ENCODE measurements at regions not wholly inside any gene's neighbourhood (a gene's known extent, or its start where the extent isn't known, plus 50 kb on each side); places are given as distances from the start of the nearest gene placed in this dataset.
A peak's percentile ranks its signal among the peaks of the same experiment; 100 is the strongest.
"Not testable (repeated sequence)": the region's sequence is repeated elsewhere in the genome, so short reads cannot be mapped to it uniquely, and the experiment has no call there.

DNA sequence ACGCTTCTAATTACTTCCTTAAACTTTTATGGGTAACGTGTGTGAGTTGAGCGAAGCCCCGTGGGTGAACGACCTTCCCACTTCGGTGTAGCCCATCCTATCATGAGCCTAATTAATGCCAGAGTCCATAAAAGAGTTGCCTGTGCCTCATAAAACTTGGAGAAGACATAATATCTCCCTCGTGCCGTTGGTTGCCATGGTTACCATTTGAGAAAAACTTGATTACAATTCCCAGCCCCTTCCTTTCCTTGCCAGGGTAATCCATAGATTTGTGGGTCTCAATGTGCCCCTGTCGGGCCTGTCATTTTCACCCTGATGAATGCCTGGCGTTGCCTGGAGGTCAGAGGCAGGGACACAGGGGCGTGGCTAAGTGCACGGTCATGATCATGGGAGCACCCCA is 127.1 kb downstream of the GLRX3 start:
- DNase-seq, result no peak

DNA sequence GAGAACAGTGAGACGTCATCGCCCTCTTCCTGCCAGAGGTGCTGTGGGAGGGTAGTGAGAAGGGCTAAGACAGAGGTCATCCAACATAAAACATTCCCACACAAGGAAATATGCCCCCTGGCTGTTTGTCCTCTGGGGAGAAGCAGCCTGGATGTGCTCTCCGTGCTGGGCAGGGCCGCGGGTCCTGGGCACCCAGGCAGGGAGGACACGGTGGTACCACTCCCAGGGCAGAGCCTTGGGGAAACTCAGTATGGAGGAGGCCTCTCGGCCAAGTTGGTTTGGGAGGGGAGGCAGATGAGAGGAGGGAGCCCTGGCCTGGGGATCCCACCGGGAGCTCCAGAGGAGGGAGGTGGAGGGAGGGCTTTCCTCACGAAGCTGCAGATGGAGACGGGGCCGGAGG is 129.4 kb downstream of the GLRX3 start:
- no peak for DNase-seq

GRCh38 chr10:130282492-130283218 is 146.5 kb downstream of the GLRX3 start:
- no peak for DNase-seq

- no peak for DNase-seq
Measured at GRCh38 chr10:130283219-130283545, 147.0 kb downstream of the GLRX3 start.

GRCh38 chr10:130295761-130296160 is 159.6 kb downstream of the GLRX3 start:
- DNase-seq, result not testable (repeated sequence)

GRCh38 chr10:130300608-130301020 is 164.4 kb downstream of the GLRX3 start:
- DNase-seq, result peak; percentile 57

GRCh38 chr10:130301021-130301892 is 165.1 kb downstream of the GLRX3 start:
- DNase-seq, result peak; percentile 53

GRCh38 chr10:130326954-130327353 is 190.8 kb downstream of the GLRX3 start:
- no peak for DNase-seq

- DNase-seq, result no peak
Measured at GRCh38 chr10:130329792-130330191, 193.6 kb downstream of the GLRX3 start.

DNA sequence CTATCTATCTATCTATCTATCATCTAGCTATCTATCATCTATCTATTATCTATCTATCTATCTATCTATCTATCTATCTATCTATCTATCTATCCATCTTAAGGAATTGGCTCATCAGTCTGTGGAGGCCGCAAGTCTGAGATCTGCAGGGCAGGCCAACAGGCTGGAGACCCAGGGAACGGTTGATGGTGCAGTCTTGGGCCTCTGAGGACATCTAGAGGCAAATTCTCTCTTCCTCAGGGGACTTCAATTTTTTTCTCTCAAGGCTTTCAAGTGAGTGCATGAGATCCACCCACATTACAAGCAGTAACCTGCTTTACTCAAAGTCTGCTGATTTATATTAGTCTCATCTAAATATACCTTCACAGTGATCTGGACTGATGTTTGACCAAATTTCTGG is 197.0 kb downstream of the GLRX3 start:
- DNase-seq, result no peak

GRCh38 chr10:130335336-130335735 is 199.1 kb downstream of the GLRX3 start:
- DNase-seq, result no peak

GRCh38 chr10:130336617-130337304 is 200.6 kb downstream of the GLRX3 start:
- no peak for DNase-seq

DNA sequence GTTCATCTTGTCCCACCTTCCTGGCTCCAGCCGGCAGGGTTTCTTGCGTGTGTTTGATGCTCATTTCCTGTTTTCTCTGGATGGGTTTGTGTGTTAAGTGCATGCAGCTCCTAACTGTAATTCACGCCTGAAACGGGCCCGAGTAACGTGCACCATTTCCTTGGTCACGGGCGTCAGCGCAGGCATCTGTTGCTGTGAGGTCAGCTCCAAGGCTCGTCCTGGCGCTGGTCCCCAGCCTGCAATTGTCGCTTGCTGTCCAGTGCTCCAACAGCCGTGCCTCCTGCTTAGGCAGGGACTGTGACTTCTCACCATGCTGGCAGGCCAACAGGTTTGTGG is 201.1 kb downstream of the GLRX3 start:
- DNase-seq, result no peak

GRCh38 chr10:130337696-130338635 is 201.8 kb downstream of the GLRX3 start:
- no peak for DNase-seq

DNA sequence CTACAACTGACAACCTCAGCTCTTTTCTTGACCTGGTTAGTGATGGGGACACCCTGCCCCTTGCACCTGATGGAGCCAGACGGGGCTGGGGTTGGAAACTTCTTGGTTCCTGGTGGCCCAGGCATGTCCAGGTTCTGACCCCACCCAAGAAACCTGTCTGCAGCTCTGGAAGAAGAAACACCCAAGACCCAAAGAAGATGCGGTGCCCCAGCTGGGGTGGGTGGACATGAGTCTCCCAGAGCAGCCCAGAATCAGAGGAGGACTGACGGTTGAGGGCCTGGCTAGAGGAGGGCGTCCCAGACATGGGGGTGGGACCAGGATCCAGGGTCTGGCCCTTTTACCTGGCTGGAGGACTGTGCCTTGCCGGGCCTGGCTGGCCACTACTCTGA is 202.4 kb downstream of the GLRX3 start:
- DNase-seq, result no peak

DNA sequence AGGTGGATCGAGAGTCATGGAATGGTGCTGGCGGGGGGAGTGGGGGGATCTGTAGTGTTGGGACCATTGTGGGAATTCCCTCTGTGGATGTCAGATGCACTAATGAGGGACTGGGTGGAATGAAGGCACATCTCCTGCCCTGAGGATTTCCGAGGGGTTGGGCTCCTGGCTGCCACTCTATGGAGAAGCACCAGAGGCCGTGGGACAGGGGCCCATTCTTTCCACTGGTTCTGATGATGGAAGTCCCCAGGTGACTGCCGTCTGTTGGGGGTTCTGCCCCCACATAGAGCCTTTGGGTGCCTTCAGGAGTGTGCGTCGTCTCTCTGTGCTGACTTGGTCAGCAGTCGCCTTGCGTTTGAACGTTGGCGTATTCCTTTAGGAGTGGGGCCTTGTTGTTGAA is 202.9 kb downstream of the GLRX3 start:
- DNase-seq, result no peak

DNA sequence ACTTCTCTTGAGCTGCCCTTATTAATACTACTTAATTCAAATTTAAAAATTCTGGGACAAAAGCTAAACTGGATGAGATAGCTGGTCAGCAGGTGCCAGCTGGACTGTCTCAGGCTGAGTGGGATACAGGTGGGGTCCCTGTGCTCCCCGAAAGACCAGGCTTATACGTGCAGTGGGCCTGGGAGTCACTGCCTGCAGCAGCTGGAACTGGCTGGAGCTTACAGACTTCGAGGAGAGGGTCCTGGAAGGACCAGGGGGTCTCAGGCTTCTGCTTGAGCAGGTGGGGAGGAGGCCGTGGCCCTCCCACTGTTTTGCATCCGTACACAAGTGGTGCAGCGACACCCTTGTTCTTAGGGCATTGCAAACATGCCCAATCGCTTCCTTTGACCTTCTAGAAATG is 203.7 kb downstream of the GLRX3 start:
- DNase-seq, result no peak

GRCh38 chr10:130340816-130341215 is 204.6 kb downstream of the GLRX3 start:
- DNase-seq, result no peak

- no peak for DNase-seq
Measured at GRCh38 chr10:130341356-130341755, 205.2 kb downstream of the GLRX3 start.

DNA sequence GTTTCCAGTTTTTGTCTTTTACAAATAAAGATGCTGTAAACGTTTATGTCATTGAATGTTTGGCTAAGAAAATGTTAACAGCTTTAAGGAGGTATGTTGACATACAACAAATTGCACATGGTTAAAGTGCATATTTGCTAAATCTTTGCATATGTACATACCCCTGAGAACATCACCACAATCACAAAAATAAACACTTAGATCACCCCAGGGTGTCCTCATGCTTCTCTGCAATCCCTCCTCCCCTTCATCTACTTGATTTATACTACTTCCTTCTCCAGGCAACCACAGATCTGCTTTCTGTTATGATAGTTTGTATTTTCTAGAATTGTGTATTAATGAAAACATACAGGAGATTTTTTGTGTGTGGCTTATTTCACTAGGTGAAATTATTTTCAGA is 209.5 kb downstream of the GLRX3 start:
- DNase-seq, result no peak

GRCh38 chr10:130350996-130351395 is 214.8 kb downstream of the GLRX3 start:
- no peak for DNase-seq

DNA sequence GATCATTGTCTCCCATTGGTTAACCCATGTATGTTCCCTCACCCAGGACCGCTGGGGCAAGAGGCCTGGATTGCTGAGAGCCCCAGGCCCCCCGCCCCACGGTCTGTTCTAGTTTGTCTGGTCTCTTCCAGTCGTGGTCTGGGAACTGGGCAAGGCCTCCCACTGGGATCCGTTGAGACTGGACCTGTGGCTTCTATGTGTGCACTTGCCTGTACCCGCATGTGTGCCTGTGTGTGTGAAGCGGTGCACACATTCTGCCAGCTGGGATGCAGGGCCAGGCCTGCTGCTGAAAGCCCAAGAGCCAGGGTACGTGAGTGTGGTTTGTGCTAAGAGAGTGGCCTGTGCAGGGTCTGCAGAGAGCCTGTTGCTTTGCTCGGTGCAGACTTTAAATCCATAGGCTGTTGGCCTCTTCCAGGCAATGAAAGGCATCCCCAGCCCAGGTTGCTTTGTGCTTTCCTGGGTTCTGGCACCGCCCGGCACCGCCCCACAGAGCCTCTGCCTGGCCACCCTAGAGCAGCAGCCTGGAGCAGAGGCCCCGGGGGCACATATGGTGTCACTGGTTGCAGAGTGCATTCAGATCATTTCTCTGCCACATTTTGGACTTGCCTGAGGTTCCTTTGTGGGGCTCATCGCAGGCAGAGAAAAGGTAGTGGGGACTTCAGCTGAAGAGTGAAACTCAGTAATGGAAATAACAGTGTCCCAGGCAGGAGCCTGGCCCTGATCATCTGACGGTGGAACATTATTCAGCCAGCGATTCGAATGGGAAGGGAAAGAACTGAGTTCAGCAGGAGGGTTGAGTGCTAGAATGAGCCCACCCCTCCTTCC is 215.5 kb downstream of the GLRX3 start:
- DNase-seq, result no peak
